ENCODE measurements at regions not wholly inside any gene's neighbourhood (a gene's known extent, or its start where the extent isn't known, plus 50 kb on each side); places are given as distances from the start of the nearest gene placed in this dataset.

DNA sequence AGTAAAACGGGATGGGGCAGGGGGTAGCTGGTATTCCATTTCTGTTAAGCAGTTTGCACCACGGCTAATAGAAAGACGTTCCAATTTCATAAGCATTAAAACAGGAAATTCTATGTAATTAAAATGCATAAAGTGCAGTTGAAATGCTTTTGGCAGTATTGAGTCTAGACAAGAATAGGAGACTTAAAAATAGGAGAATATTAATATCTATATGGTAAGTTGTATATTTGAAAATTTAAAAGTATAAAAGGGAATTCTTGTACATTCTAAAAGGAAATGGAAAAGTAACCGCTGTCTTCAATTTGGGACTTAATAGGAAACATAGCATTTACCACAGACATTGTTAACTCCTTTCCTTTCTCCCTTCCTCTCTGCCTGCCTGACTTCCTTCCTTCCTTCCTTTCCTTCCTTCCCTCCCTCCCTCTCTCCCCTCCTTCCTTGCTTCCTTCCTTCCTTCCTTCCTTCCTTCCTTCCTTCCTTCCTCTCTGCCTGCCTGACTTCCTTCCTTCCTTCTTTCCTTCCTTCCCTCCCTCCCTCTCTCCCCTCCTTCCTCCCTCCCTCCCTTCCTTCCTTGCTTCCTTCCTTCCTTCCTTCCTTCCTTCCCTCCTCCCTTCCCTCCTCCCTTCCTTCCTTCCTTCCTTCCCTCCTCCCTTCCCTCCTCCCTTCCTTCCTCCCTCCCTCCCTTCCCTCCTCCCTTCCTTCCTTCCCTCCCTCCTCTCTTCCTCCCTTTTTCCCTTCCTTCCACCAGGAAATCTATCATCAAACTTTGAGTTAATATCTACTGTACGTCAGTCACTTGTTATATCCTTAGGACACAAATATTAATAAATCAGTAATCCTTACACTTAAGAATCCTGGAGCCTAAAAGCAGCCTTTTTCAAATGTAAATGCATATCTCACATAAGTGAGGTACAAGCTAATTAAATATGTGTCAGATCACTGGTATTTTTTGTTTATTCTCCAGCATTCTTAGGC, 1049.3 kb downstream of the GALC start:
- no peak for DNase-seq
- intact Hi-C loops (cut with micrococcal nuclease), result no loop called here
- TF ChIP-seq CTCF (IDR thresholded peaks at IDR 0.05), result no peak
- ChIA-PET POLR2A (no interaction called here), CTCF (no interaction called here)
- Mint-ChIP-seq H3K36me3 (ENCODE audit: low read depth) (no peaks in the 10 kb centered on the region), H3K27ac (no peak overlapping the region), H3K27me3 (no peaks in the 10 kb centered on the region), H3K4me3 (no peak overlapping the region), H3K4me1 (no peaks in the 10 kb centered on the region), H3K9me3 (peaks cover 4% of the 10 kb centered on the region)
- no peak for ATAC-seq (ENCODE audit: low read depth)

- ATAC-seq (ENCODE audit: low read depth), result no peak
- H3K4me1 Mint-ChIP-seq, result no peaks in the 10 kb centered on the region
These were observed 1050.0 kb downstream of the GALC start for GRCh38 chr14:86942936-86943335.

DNA sequence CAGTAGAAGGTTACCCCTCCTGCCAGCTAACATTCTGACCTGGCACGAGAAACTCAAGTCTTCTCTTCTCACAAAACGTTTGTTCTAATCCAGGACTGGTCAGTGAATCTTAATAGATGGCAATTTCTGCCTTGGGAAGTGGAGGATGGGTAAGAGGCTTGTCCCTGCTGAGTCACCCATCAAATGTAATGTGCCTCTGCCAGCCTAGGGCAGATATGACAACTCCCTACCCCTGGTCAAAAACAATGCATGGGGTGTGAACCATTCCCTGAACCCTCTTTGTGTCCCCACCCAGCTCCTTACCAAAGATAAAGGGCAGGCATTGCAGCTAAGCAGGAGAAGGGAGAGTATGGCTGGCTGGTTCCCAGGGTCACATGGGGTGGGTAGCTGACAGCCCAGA, 1052.9 kb downstream of the GALC start:
- no peaks in the 10 kb centered on the region for H3K36me3 Mint-ChIP-seq (ENCODE audit: low read depth)
- no peak for TF ChIP-seq CTCF (IDR thresholded peaks at IDR 0.05)
- no peak for ATAC-seq (ENCODE audit: low read depth)
- peaks cover 5% of the 10 kb centered on the region for H3K9me3 Mint-ChIP-seq
- H3K4me3 Mint-ChIP-seq, result no peak overlapping the region
- no peaks in the 10 kb centered on the region for H3K27me3 Mint-ChIP-seq
- H3K4me1 Mint-ChIP-seq, result no peaks in the 10 kb centered on the region
- intact Hi-C loops (cut with micrococcal nuclease), result no loop called here
- POLR2A ChIA-PET, result no interaction called here
- no peak overlapping the region for H3K27ac Mint-ChIP-seq
- CTCF ChIA-PET, result no interaction called here
- no peak for DNase-seq

More at GRCh38 chr14:86942936-86943335, 1050.0 kb downstream of the GALC start:
- Mint-ChIP-seq H3K4me3 (no peak overlapping the region), H3K36me3 (ENCODE audit: low read depth) (no peaks in the 10 kb centered on the region), H3K27me3 (no peaks in the 10 kb centered on the region), H3K9me3 (peaks cover 4% of the 10 kb centered on the region), H3K27ac (no peak overlapping the region)
- ChIA-PET POLR2A (no interaction called here), CTCF (no interaction called here)
- TF ChIP-seq CTCF (IDR thresholded peaks at IDR 0.05), result no peak
- intact Hi-C loops (cut with micrococcal nuclease), result no loop called here
- no peak for DNase-seq

DNA sequence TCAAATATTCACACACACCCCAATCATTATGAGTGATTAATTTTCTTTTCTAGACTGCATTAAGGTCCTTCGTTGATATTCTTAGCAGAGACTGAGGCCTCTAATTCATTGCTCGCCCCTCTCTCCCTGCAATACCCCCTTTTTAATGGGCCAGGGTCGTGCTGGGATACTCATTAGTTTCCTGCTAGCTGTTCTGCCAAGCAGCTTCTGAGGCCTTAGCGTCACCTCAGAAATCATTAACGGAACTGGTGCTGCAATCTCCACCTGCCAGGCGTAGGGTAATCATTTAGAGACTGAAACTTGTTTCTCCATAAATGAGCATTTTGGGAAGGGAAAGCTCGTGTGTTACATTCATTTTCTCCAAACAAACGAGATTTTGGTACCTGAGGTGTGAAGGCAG, 1054.7 kb downstream of the GALC start:
- intact Hi-C loops (cut with micrococcal nuclease), result no loop called here
- ChIA-PET POLR2A (no interaction called here), CTCF (no interaction called here)
- no peak overlapping the region for H3K27ac Mint-ChIP-seq
- no peaks in the 10 kb centered on the region for H3K4me1 Mint-ChIP-seq
- H3K27me3 Mint-ChIP-seq, result no peaks in the 10 kb centered on the region
- no peak overlapping the region for H3K4me3 Mint-ChIP-seq
- peaks cover 5% of the 10 kb centered on the region for H3K9me3 Mint-ChIP-seq
- DNase-seq (no peak), ATAC-seq (ENCODE audit: low read depth) (no peak)
- H3K36me3 Mint-ChIP-seq (ENCODE audit: low read depth), result no peaks in the 10 kb centered on the region
- no peak for TF ChIP-seq CTCF (IDR thresholded peaks at IDR 0.05)

- H3K27ac Mint-ChIP-seq, result no peak overlapping the region
- ChIA-PET CTCF (no interaction called here), POLR2A (no interaction called here)
- no peaks in the 10 kb centered on the region for H3K4me1 Mint-ChIP-seq
- H3K27me3 Mint-ChIP-seq, result no peaks in the 10 kb centered on the region
- H3K9me3 Mint-ChIP-seq, result peaks cover 5% of the 10 kb centered on the region
- ATAC-seq (ENCODE audit: low read depth) (no peak), DNase-seq (no peak)
- intact Hi-C loops (cut with micrococcal nuclease), result no loop called here
- H3K4me3 Mint-ChIP-seq, result no peak overlapping the region
- no peaks in the 10 kb centered on the region for H3K36me3 Mint-ChIP-seq (ENCODE audit: low read depth)
- TF ChIP-seq CTCF (IDR thresholded peaks at IDR 0.05), result no peak
These were observed 1056.4 kb downstream of the GALC start for GRCh38 chr14:86936556-86936955.
